Keratinocyte (primary cell): ENCODE measurements at regions not wholly inside any gene's neighbourhood (a gene's known extent, or its start where the extent isn't known, plus 50 kb on each side); places are given as distances from the start of the nearest gene placed in this dataset.

Source experiments
- DNase-seq: peaks from one replicate; pipeline ENCODE4 v3.0.0-alpha.2; 2011; ENCODE audit warnings: low read depth, missing footprints, low spot score
- FAIRE-seq: peaks from 2 replicates; lab custom pipeline; 2011; peaks lifted over from hg19 to GRCh38; lab: Jason Lieb, UNC
- H2AFZ ChIP-seq: 2 replicates; pipeline ENCODE4 v1.6.0; 2012; ENCODE audit warnings: low read length, control low read depth, inconsistent platforms; ENCODE audit not compliant: control insufficient read depth
- H3K27ac ChIP-seq: 2 replicates; pipeline ENCODE4 v1.5.1; 2011; ENCODE audit warnings: low read length; ENCODE audit not compliant: control insufficient read depth, insufficient read depth
- H3K27me3 ChIP-seq: 3 replicates; pipeline ENCODE4 v1.6.0; 2011; ENCODE audit warnings: low read length; ENCODE audit not compliant: control insufficient read depth, insufficient read depth; ENCODE audit errors: extremely low read depth
- H3K36me3 ChIP-seq, 2 experiments: 2 replicates in 1 of 2; 3 replicates in 1 of 2; pipeline ENCODE4 v1.5.1; 2011; ENCODE audit warnings: low read length in 2 of 2, mild to moderate bottlenecking in 1 of 2; ENCODE audit not compliant: control insufficient read depth in 2 of 2, insufficient read depth in 2 of 2; ENCODE audit errors: extremely low read depth in 1 of 2
- H3K4me1 ChIP-seq: 3 replicates; pipeline ENCODE4 v1.5.1; 2011; ENCODE audit warnings: low read length; ENCODE audit not compliant: control insufficient read depth, insufficient read depth; ENCODE audit errors: extremely low read depth
- H3K4me2 ChIP-seq: 3 replicates; pipeline ENCODE4 v1.6.0; 2011; ENCODE audit warnings: low read depth, low read length; ENCODE audit not compliant: control insufficient read depth, insufficient read depth; ENCODE audit errors: extremely low read depth
- H3K4me3 ChIP-seq, 3 experiments: fragments of 200-600 bp in 1 of 3; sonication (generic) in 1 of 3; 2 replicates in 2 of 3; 3 replicates in 1 of 3; pipeline ENCODE4 v1.5.1; 2011 to 2016; ENCODE audit warnings: low read length in 3 of 3, mild to moderate bottlenecking in 3 of 3, control low read depth in 2 of 3, inconsistent platforms in 1 of 3, low read depth in 1 of 3, mixed read lengths in 1 of 3, mixed run types in 1 of 3, moderate library complexity in 1 of 3; ENCODE audit not compliant: control insufficient read depth in 2 of 3, insufficient read depth in 2 of 3; ENCODE audit errors: extremely low read depth in 1 of 3
- H3K79me2 ChIP-seq: 2 replicates; pipeline ENCODE4 v1.6.0; 2012; ENCODE audit warnings: low read length; ENCODE audit not compliant: control insufficient read depth, insufficient read depth
- H3K9ac ChIP-seq: 3 replicates; pipeline ENCODE4 v1.6.0; 2011; ENCODE audit warnings: low read length; ENCODE audit not compliant: control insufficient read depth, insufficient read depth; ENCODE audit errors: extremely low read depth
- H3K9me1 ChIP-seq: 3 replicates; pipeline ENCODE4 v1.6.0; 2011; ENCODE audit warnings: low read length; ENCODE audit not compliant: control insufficient read depth, insufficient read depth; ENCODE audit errors: extremely low read depth
- H3K9me3 ChIP-seq: 2 replicates; pipeline ENCODE4 v1.5.1; 2012; ENCODE audit warnings: low read depth, low read length; ENCODE audit not compliant: control insufficient read depth
- H4K20me1 ChIP-seq: 3 replicates; pipeline ENCODE4 v1.6.0; 2011; ENCODE audit warnings: low read length; ENCODE audit not compliant: control insufficient read depth, insufficient read depth; ENCODE audit errors: extremely low read depth
- CTCF ChIP-seq, 3 experiments: IDR thresholded peaks in 1 of 3; conservative IDR thresholded peaks in 1 of 3; optimal IDR thresholded peaks in 1 of 3; 2 replicates in 2 of 3; 3 replicates in 1 of 3; pipeline versions ENCODE3 to v1.5.1; 2011; ENCODE audit warnings: low read length in 3 of 3, mild to moderate bottlenecking in 3 of 3, moderate library complexity in 2 of 3, control low read depth in 1 of 3, inconsistent platforms in 1 of 3; ENCODE audit not compliant: insufficient read depth in 2 of 3; ENCODE audit errors: extremely low read depth in 1 of 3
- EZH2 ChIP-seq: IDR thresholded peaks from one replicate; pipeline ENCODE4 v1.6.1; 2012; ENCODE audit warnings: inconsistent platforms, mild to moderate bottlenecking, low read length, moderate library complexity
- dilution Hi-C: fragments of 300-500 bp; cut with MboI; formaldehyde crosslinking; loops from one replicate; pipeline ENCODE4 v1.7.0; 2020; ENCODE audit warnings: low sequenced_read_pairs; ENCODE audit not compliant: extremely low pct_ligation_motif_present

- H3K27me3 ChIP-seq = no peaks in the 10 kb centered on the region
- no peak overlapping the region for H3K9ac ChIP-seq
- no peaks in the 10 kb centered on the region for H3K4me1 ChIP-seq
- H4K20me1 ChIP-seq = no peaks in the 10 kb centered on the region
- H2AFZ ChIP-seq = no peak overlapping the region
- no peak overlapping the region for H3K4me3 ChIP-seq
- FAIRE-seq (no peak), DNase-seq (no peak)
- no peaks in the 10 kb centered on the region for H3K9me1 ChIP-seq
- no peak for TF ChIP-seq EZH2
- TF ChIP-seq CTCF (optimal IDR thresholded peaks at IDR 0.05 in 1 of 3, IDR thresholded peaks at IDR 0.05 in 1 of 3, conservative IDR thresholded peaks at IDR 0.05 in 1 of 3; ENCODE audit: extremely low read depth in 1 of 3, insufficient read depth in 2 of 3, low read length in 3 of 3) = no peak
- H3K4me2 ChIP-seq = no peak overlapping the region
- no peak overlapping the region for H3K27ac ChIP-seq
- H3K36me3 ChIP-seq = no peaks in the 10 kb centered on the region
- H3K9me3 ChIP-seq = no peaks in the 10 kb centered on the region
- dilution Hi-C loops = no loop called here
- H3K79me2 ChIP-seq = no peaks in the 10 kb centered on the region
Observed at GRCh38 chr12:13591488-13591887, 389.9 kb downstream of the GRIN2B start.

- DNase-seq = no peak
- no peaks in the 10 kb centered on the region for H3K9me3 ChIP-seq
- no peaks in the 10 kb centered on the region for H3K4me1 ChIP-seq
- H3K27me3 ChIP-seq = no peaks in the 10 kb centered on the region
- FAIRE-seq = no peak
- no peaks in the 10 kb centered on the region for H3K9me1 ChIP-seq
- H3K9ac ChIP-seq = no peak overlapping the region
- no peak overlapping the region for H3K27ac ChIP-seq
- no peaks in the 10 kb centered on the region for H3K79me2 ChIP-seq
- no peak overlapping the region for H2AFZ ChIP-seq
- dilution Hi-C loops = no loop called here
- H3K4me2 ChIP-seq = no peak overlapping the region
- no peaks in the 10 kb centered on the region for H3K36me3 ChIP-seq
- no peak overlapping the region for H3K4me3 ChIP-seq
- TF ChIP-seq CTCF (optimal IDR thresholded peaks at IDR 0.05 in 1 of 3, IDR thresholded peaks at IDR 0.05 in 1 of 3, conservative IDR thresholded peaks at IDR 0.05 in 1 of 3; ENCODE audit: extremely low read depth in 1 of 3, insufficient read depth in 2 of 3, low read length in 3 of 3) (no peak), EZH2 (no peak)
- H4K20me1 ChIP-seq = no peaks in the 10 kb centered on the region
Observed at GRCh38 chr12:13591059-13591458, 390.3 kb downstream of the GRIN2B start.
